PC-3 (cell line): ENCODE measurements at regions not wholly inside any gene's neighbourhood (a gene's known extent, or its start where the extent isn't known, plus 50 kb on each side); places are given as distances from the start of the nearest gene placed in this dataset.

Experiments used
- CTCF ChIP-seq: fragments of 300-600 bp; sonication (generic); conservative IDR thresholded peaks from 2 replicates; pipeline ENCODE4 v1.5.1; 2017; ENCODE audit warnings: antibody characterized with exemption, low read depth, mild to moderate bottlenecking, low read length
- EZH2 ChIP-seq: fragments of 300-600 bp; sonication (generic); IDR thresholded peaks from one replicate; pipeline ENCODE4 v1.6.1; 2017; ENCODE audit warnings: antibody characterized with exemption, mild to moderate bottlenecking, low read length; ENCODE audit not compliant: unreplicated experiment
- EZH2phosphoT487 ChIP-seq: fragments of 300-600 bp; sonication (generic); IDR thresholded peaks from 2 replicates; pipeline ENCODE4 v1.6.1; 2018; ENCODE audit warnings: mild to moderate bottlenecking, antibody characterized with exemption, low read length, borderline replicate concordance

DNA sequence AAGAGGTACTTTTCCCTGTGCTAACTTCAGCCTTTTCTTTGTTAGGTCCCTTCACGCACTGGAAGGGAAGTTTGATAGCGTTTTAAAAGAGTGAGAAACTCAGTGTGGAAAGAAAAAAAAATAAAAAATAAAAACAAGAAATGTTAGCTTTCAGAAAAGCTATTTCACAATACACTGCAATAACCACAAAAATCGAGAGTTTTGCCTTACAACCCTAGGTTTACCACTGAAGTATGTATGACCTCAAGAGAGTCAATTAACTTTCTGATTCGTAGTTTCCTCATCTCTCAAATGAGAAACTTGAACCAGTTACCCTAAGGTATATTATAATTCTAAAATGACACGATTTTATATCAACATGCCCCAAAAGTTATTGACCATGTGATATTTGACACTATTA is 93.9 kb upstream of the JADE1 start:
- TF ChIP-seq CTCF (no peak), EZH2phosphoT487 (no peak), EZH2 (no peak)
